ENCODE measurements at regions not wholly inside any gene's neighbourhood (a gene's known extent, or its start where the extent isn't known, plus 50 kb on each side); places are given as distances from the start of the nearest gene placed in this dataset.

GRCh38 chr22:34064696-34065095, 144.4 kb upstream of the LARGE1 start:
- Histone ChIP-seq H4K20me1 (ENCODE audit: control insufficient read depth, extremely low read depth, insufficient read depth, low read length) (no peaks in the 10 kb centered on the region), H3K79me2 (ENCODE audit: control insufficient read depth, insufficient read depth, low read length) (no peaks in the 10 kb centered on the region), H3K36me3 (ENCODE audit: control insufficient read depth, insufficient read depth, low read length) (no peaks in the 10 kb centered on the region), H3K27me3 (ENCODE audit: control insufficient read depth, insufficient read depth, low read length) (no peaks in the 10 kb centered on the region), H3K4me3 (replicated peaks in 1 of 4; ENCODE audit: control extremely low read depth in 1 of 4, insufficient read depth in 1 of 4, low read depth in 3 of 4, low read length in 4 of 4) (no peak overlapping the region), H3K4me1 (ENCODE audit: control insufficient read depth, extremely low read depth, insufficient read depth, low read length) (no peaks in the 10 kb centered on the region), H3K27ac (ENCODE audit: insufficient read depth, low read length) (no peak overlapping the region), H3K9ac (ENCODE audit: insufficient read depth, low read length) (no peak overlapping the region), H3K4me2 (ENCODE audit: extremely low read depth, insufficient read depth, low read length) (no peak overlapping the region), H3K9me3 (ENCODE audit: control insufficient read depth, insufficient read depth, low read depth, low read length) (no peaks in the 10 kb centered on the region), H2AFZ (ENCODE audit: low read length) (no peak overlapping the region)
- no peak for TF ChIP-seq EZH2 (IDR thresholded peaks at IDR 0.05; ENCODE audit: low read length, missing control alignments)
- no peak for TF ChIP-seq CTCF (conservative IDR thresholded peaks at IDR 0.05 in 1 of 2, IDR thresholded peaks at IDR 0.05 in 1 of 2; ENCODE audit: low read depth in 1 of 2, low read length in 2 of 2)
- no peak for DNase-seq (ENCODE audit: low read depth in 2 of 2)

- H4K20me1 ChIP-seq (ENCODE audit: control insufficient read depth, extremely low read depth, insufficient read depth, low read length) = no peaks in the 10 kb centered on the region
- no peaks in the 10 kb centered on the region for H3K36me3 ChIP-seq (ENCODE audit: control insufficient read depth, insufficient read depth, low read length)
- H3K27me3 ChIP-seq (ENCODE audit: control insufficient read depth, insufficient read depth, low read length) = no peaks in the 10 kb centered on the region
- no peaks in the 10 kb centered on the region for H3K79me2 ChIP-seq (ENCODE audit: control insufficient read depth, insufficient read depth, low read length)
- H3K9me3 ChIP-seq (ENCODE audit: control insufficient read depth, insufficient read depth, low read depth, low read length) = no peaks in the 10 kb centered on the region
- no peak overlapping the region for H3K27ac ChIP-seq (ENCODE audit: insufficient read depth, low read length)
- TF ChIP-seq CTCF (conservative IDR thresholded peaks at IDR 0.05 in 1 of 2, IDR thresholded peaks at IDR 0.05 in 1 of 2; ENCODE audit: low read depth in 1 of 2, low read length in 2 of 2) = no peak
- no peak for TF ChIP-seq EZH2 (IDR thresholded peaks at IDR 0.05; ENCODE audit: low read length, missing control alignments)
- no peak overlapping the region for H2AFZ ChIP-seq (ENCODE audit: low read length)
- no peak overlapping the region for H3K4me2 ChIP-seq (ENCODE audit: extremely low read depth, insufficient read depth, low read length)
- H3K9ac ChIP-seq (ENCODE audit: insufficient read depth, low read length) = no peak overlapping the region
- no peak for DNase-seq (ENCODE audit: low read depth in 2 of 2)
- no peaks in the 10 kb centered on the region for H3K4me1 ChIP-seq (ENCODE audit: control insufficient read depth, extremely low read depth, insufficient read depth, low read length)
- H3K4me3 ChIP-seq (replicated peaks in 1 of 4; ENCODE audit: control extremely low read depth in 1 of 4, insufficient read depth in 1 of 4, low read depth in 3 of 4, low read length in 4 of 4) = no peak overlapping the region
Measured at GRCh38 chr22:34067031-34067430, 146.8 kb upstream of the LARGE1 start.

GRCh38 chr22:34068001-34068400, 147.7 kb upstream of the LARGE1 start:
- Histone ChIP-seq H3K27me3 (ENCODE audit: control insufficient read depth, insufficient read depth, low read length) (no peaks in the 10 kb centered on the region), H3K79me2 (ENCODE audit: control insufficient read depth, insufficient read depth, low read length) (no peaks in the 10 kb centered on the region), H3K36me3 (ENCODE audit: control insufficient read depth, insufficient read depth, low read length) (no peaks in the 10 kb centered on the region), H3K4me3 (replicated peaks in 1 of 4; ENCODE audit: control extremely low read depth in 1 of 4, insufficient read depth in 1 of 4, low read depth in 3 of 4, low read length in 4 of 4) (no peak overlapping the region), H4K20me1 (ENCODE audit: control insufficient read depth, extremely low read depth, insufficient read depth, low read length) (no peaks in the 10 kb centered on the region), H3K27ac (ENCODE audit: insufficient read depth, low read length) (no peak overlapping the region), H3K9ac (ENCODE audit: insufficient read depth, low read length) (no peak overlapping the region), H2AFZ (ENCODE audit: low read length) (no peak overlapping the region), H3K4me1 (ENCODE audit: control insufficient read depth, extremely low read depth, insufficient read depth, low read length) (no peaks in the 10 kb centered on the region), H3K9me3 (ENCODE audit: control insufficient read depth, insufficient read depth, low read depth, low read length) (no peaks in the 10 kb centered on the region), H3K4me2 (ENCODE audit: extremely low read depth, insufficient read depth, low read length) (no peak overlapping the region)
- TF ChIP-seq EZH2 (IDR thresholded peaks at IDR 0.05; ENCODE audit: low read length, missing control alignments) (no peak), CTCF (conservative IDR thresholded peaks at IDR 0.05 in 1 of 2, IDR thresholded peaks at IDR 0.05 in 1 of 2; ENCODE audit: low read depth in 1 of 2, low read length in 2 of 2) (no peak)
- DNase-seq (ENCODE audit: low read depth in 2 of 2) = no peak
